ENCODE measurements at regions not wholly inside any gene's neighbourhood (a gene's known extent, or its start where the extent isn't known, plus 50 kb on each side); places are given as distances from the start of the nearest gene placed in this dataset.

DNA sequence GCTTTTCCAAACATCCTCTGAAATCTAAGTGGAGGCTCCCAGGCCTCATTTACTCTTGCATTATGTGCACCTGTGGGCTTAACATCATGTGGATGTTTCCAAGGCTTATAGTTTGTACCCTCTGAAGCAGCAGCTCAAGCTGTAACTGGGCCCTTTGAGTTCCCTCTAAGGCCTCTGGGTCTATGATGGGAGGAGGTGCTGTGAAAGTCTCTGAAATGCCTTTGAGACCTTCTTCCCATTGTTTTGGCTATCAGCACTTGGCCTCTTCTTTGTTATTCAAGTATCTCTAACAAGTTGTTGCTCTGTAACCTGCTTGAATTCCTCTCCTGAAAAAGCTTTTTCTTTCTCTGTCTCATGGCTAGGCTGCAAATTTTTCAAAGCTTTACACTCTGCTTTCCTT, 58.1 kb upstream of the MYT1L start:
- Histone ChIP-seq H3K4me3 (ENCODE audit: low read depth in 2 of 2, low read length in 1 of 2) (no peak overlapping the region), H3K4me2 (no peak overlapping the region), H3K36me3 (replicated peaks in 1 of 2; ENCODE audit: control insufficient read depth in 1 of 2, insufficient read depth in 2 of 2, low read length in 1 of 2) (no peaks in the 10 kb centered on the region), H2AFZ (ENCODE audit: low read depth) (no peak overlapping the region), H4K20me1 (ENCODE audit: insufficient read depth) (no peaks in the 10 kb centered on the region), H3K9me2 (no peaks in the 10 kb centered on the region), H3K4me1 (ENCODE audit: control insufficient read depth in 1 of 2, insufficient read depth in 2 of 2, low read depth in 1 of 2, low read length in 1 of 2) (no peaks in the 10 kb centered on the region), H3K27me3 (ENCODE audit: insufficient read depth) (no peaks in the 10 kb centered on the region), H3K27ac (ENCODE audit: low read depth in 2 of 2, low read length in 1 of 2) (no peak overlapping the region), H3K9me3 (peaks cover 7% of the 10 kb centered on the region; the same call in 1 of the 2 replicates), H3K79me2 (ENCODE audit: insufficient read depth) (no peaks in the 10 kb centered on the region), H3F3A (replicated peaks; ENCODE audit: insufficient read depth) (no peaks in the 10 kb centered on the region), H3K9ac (no peak overlapping the region)
- POLR2A ChIA-PET: no interaction called here
- DNase-seq: no peak
- TF ChIP-seq NRF1 (IDR thresholded peaks at IDR 0.05; ENCODE audit: low read depth, low read length) (no peak), SMC3 (IDR thresholded peaks at IDR 0.05; ENCODE audit: low read depth, low read length) (no peak), RXRA (IDR thresholded peaks at IDR 0.05; ENCODE audit: borderline replicate concordance, low read depth) (no peak)
- CTCF ChIA-PET: no interaction called here
